IMR-90 (cell line): ENCODE measurements at regions not wholly inside any gene's neighbourhood (a gene's known extent, or its start where the extent isn't known, plus 50 kb on each side); places are given as distances from the start of the nearest gene placed in this dataset.

Experiments
- ATAC-seq: fragments of 200-7000 bp; cut with Tn5 transposase; 2 replicates; pipeline ENCODE4 v1.9.1; 2020; ENCODE audit warnings: low read depth, mild to moderate bottlenecking, moderate library complexity
- BruUV-seq: library from RNA; stranded (reverse); fragments of 400-500 nt; replicated peaks from 2 replicates; lab custom pipeline; 2021; lab: Mats Ljungman, UMichigan
- CTCF ChIA-PET: fragments of 300-600 bp; formaldehyde crosslinking; extraction: SDS; loops from one replicate; lab custom pipeline; 2021; ENCODE audit warnings: antibody characterized with exemption; lab: Yijun Ruan, JAX
- POLR2A ChIA-PET: fragments of 300-600 bp; sonication (Branson Sonifier 250); formaldehyde crosslinking; loops from one replicate; lab custom pipeline; 2022; ENCODE audit warnings: antibody characterized with exemption; ENCODE audit not compliant: unreplicated experiment; lab: Charles Lee
- DNase-seq: peaks from one replicate; pipeline ENCODE4 v3.0.0; 2013
- H2AFZ ChIP-seq: replicated peaks from 2 replicates; pipeline ENCODE3; 2013; ENCODE audit warnings: low read length, mild to moderate bottlenecking; ENCODE audit not compliant: poor library complexity
- H2AK5ac ChIP-seq: 2 replicates; pipeline ENCODE4 v1.6.1; 2013; ENCODE audit warnings: low read depth, low read length, inconsistent platforms
- H2AK9ac ChIP-seq: replicated peaks from 2 replicates; pipeline ENCODE3; 2013; ENCODE audit warnings: mild to moderate bottlenecking, low read depth, low read length, moderate library complexity; ENCODE audit not compliant: poor library complexity
- H2BK120ac ChIP-seq: 2 replicates; pipeline ENCODE4 v1.6.1; 2013; ENCODE audit warnings: low read depth, low read length, inconsistent platforms
- H2BK15ac ChIP-seq: 3 replicates; pipeline ENCODE4 v1.6.1; 2013; ENCODE audit warnings: low read depth, low read length, inconsistent platforms
- H2BK20ac ChIP-seq: 2 replicates; pipeline ENCODE4 v1.6.1; 2013; ENCODE audit warnings: low read depth, mild to moderate bottlenecking, inconsistent platforms, low read length, moderate library complexity
- H2BK5ac ChIP-seq: 2 replicates; pipeline ENCODE4 v1.6.1; 2013; ENCODE audit warnings: mild to moderate bottlenecking, low read depth, low read length, inconsistent platforms; ENCODE audit not compliant: poor library complexity, severe bottlenecking
- H3K14ac ChIP-seq: replicated peaks from 2 replicates; pipeline ENCODE4 v1.6.1; 2013; ENCODE audit warnings: low read depth, low read length, inconsistent platforms
- H3K18ac ChIP-seq: 2 replicates; pipeline ENCODE4 v1.6.1; 2013; ENCODE audit warnings: low read depth, low read length, control low read depth
- H3K23ac ChIP-seq: 2 replicates; pipeline ENCODE4 v1.6.1; 2013; ENCODE audit warnings: low read depth, low read length, inconsistent platforms
- H3K27ac ChIP-seq: 2 replicates; pipeline ENCODE4 v1.5.1; 2013; ENCODE audit warnings: mild to moderate bottlenecking, control low read depth, low read length; ENCODE audit not compliant: insufficient read depth
- H3K27me3 ChIP-seq: 2 replicates; pipeline ENCODE4 v1.6.1; 2013; ENCODE audit warnings: low read length; ENCODE audit not compliant: control insufficient read depth, insufficient read depth
- H3K36me3 ChIP-seq: 2 replicates; pipeline ENCODE4 v1.6.1; 2013; ENCODE audit warnings: low read length, mixed read lengths; ENCODE audit not compliant: control insufficient read depth, insufficient read depth
- H3K4ac ChIP-seq: 2 replicates; pipeline ENCODE4 v1.6.1; 2013; ENCODE audit warnings: low read depth, low read length, inconsistent platforms
- H3K4me1 ChIP-seq: 2 replicates; pipeline ENCODE4 v1.6.1; 2013; ENCODE audit warnings: low read length, mixed read lengths; ENCODE audit not compliant: control insufficient read depth, insufficient read depth
- H3K4me2 ChIP-seq: 2 replicates; pipeline ENCODE4 v1.6.1; 2013; ENCODE audit warnings: low read depth, mild to moderate bottlenecking, control low read depth, low read length, moderate library complexity
- H3K4me3 ChIP-seq: 2 replicates; pipeline ENCODE4 v1.5.1; 2013; ENCODE audit warnings: low read depth, mild to moderate bottlenecking, control low read depth, low read length, moderate library complexity; ENCODE audit not compliant: insufficient read depth
- H3K56ac ChIP-seq: 2 replicates; pipeline ENCODE4 v1.6.1; 2013; ENCODE audit warnings: low read length, inconsistent platforms; ENCODE audit not compliant: insufficient read depth; ENCODE audit errors: extremely low read depth
- H3K79me1 ChIP-seq, 2 experiments: 2 replicates each; pipeline ENCODE4 v1.6.1; 2013; ENCODE audit warnings: low read length in 2 of 2, inconsistent platforms in 1 of 2, low read depth in 1 of 2
- H3K9ac ChIP-seq: 2 replicates; pipeline ENCODE4 v1.6.1; 2013; ENCODE audit warnings: low read depth, low read length, control low read depth
- H3K9me1 ChIP-seq: 2 replicates; pipeline ENCODE4 v1.6.1; 2013; ENCODE audit warnings: low read length, inconsistent platforms; ENCODE audit not compliant: insufficient read depth
- H3K9me3 ChIP-seq: 2 replicates; pipeline ENCODE4 v1.6.1; 2013; ENCODE audit warnings: low read length; ENCODE audit not compliant: control insufficient read depth, insufficient read depth
- H4K20me1 ChIP-seq: 2 replicates; pipeline ENCODE4 v1.6.1; 2013; ENCODE audit warnings: low read length, inconsistent platforms; ENCODE audit not compliant: insufficient read depth
- H4K5ac ChIP-seq: 2 replicates; pipeline ENCODE4 v1.6.1; 2013; ENCODE audit warnings: mild to moderate bottlenecking, low read depth, low read length, control low read depth
- H4K8ac ChIP-seq, 2 experiments: 2 replicates each; pipeline ENCODE4 v1.6.1; 2013; ENCODE audit warnings: low read depth in 2 of 2, low read length in 2 of 2, control low read depth in 1 of 2, inconsistent platforms in 1 of 2
- H4K91ac ChIP-seq: 2 replicates; pipeline ENCODE4 v1.6.1; 2013; ENCODE audit warnings: low read depth, low read length, inconsistent platforms; ENCODE audit not compliant: insufficient read depth
- BHLHE40 ChIP-seq: fragments of 150-350 bp; IDR thresholded peaks from 2 replicates; pipeline ENCODE4 v1.6.1; 2016; ENCODE audit warnings: mild to moderate bottlenecking, low read depth, low read length
- CEBPB ChIP-seq: IDR thresholded peaks from 2 replicates; pipeline ENCODE4 v1.6.1; 2012; ENCODE audit warnings: low read depth, low read length, improper control_type of control experiment
- CHD1 ChIP-seq: IDR thresholded peaks from 2 replicates; pipeline ENCODE4 v1.6.1; 2012; ENCODE audit warnings: low read depth, low read length, improper control_type of control experiment
- CTCF ChIP-seq: conservative IDR thresholded peaks from 2 replicates; pipeline ENCODE4 v1.5.1; 2012; ENCODE audit warnings: mild to moderate bottlenecking, low read depth, low read length, improper control_type of control experiment
- ELK1 ChIP-seq: fragments of 150-350 bp; IDR thresholded peaks from 2 replicates; pipeline ENCODE4 v1.6.1; 2016; ENCODE audit warnings: low read depth, mild to moderate bottlenecking, low read length, moderate library complexity, borderline replicate concordance
- FOS ChIP-seq: fragments of 150-350 bp; IDR thresholded peaks from 2 replicates; pipeline ENCODE4 v1.6.1; 2016; ENCODE audit warnings: low read depth, low read length
- MAFK ChIP-seq: IDR thresholded peaks from 2 replicates; pipeline ENCODE4 v1.6.1; 2012; ENCODE audit warnings: low read depth, low read length, improper control_type of control experiment
- MAZ ChIP-seq: IDR thresholded peaks from 2 replicates; pipeline ENCODE4 v1.6.1; 2012; ENCODE audit warnings: low read depth, mild to moderate bottlenecking, low read length, improper control_type of control experiment, moderate library complexity, borderline replicate concordance
- MXI1 ChIP-seq: IDR thresholded peaks from 2 replicates; pipeline ENCODE4 v1.6.1; 2012; ENCODE audit warnings: low read depth, mild to moderate bottlenecking, low read length, moderate library complexity, borderline replicate concordance
- NFE2L2 ChIP-seq: fragments of 150-350 bp; IDR thresholded peaks from 2 replicates; pipeline ENCODE4 v1.6.1; 2016; ENCODE audit warnings: low read depth, mild to moderate bottlenecking, low read length
- POLR2A ChIP-seq: IDR thresholded peaks from 2 replicates; pipeline ENCODE4 v1.6.1; 2012; ENCODE audit warnings: mild to moderate bottlenecking, low read depth, low read length
- RAD21 ChIP-seq: IDR thresholded peaks from 2 replicates; pipeline ENCODE4 v1.6.1; 2012; ENCODE audit warnings: low read length, improper control_type of control experiment
- RCOR1 ChIP-seq: IDR thresholded peaks from 2 replicates; pipeline ENCODE4 v1.6.1; 2012; ENCODE audit warnings: mild to moderate bottlenecking, low read length, improper control_type of control experiment; ENCODE audit not compliant: insufficient replicate concordance
- RFX5 ChIP-seq: IDR thresholded peaks from 2 replicates; pipeline ENCODE4 v1.8.0; 2012; ENCODE audit warnings: low read depth, mild to moderate bottlenecking, low read length, moderate library complexity
- SMC3 ChIP-seq: fragments of 150-350 bp; IDR thresholded peaks from 2 replicates; pipeline ENCODE4 v1.6.1; 2016; ENCODE audit warnings: low read depth, mild to moderate bottlenecking, antibody characterized with exemption, low read length, moderate library complexity
- USF2 ChIP-seq: fragments of 150-350 bp; IDR thresholded peaks from 2 replicates; pipeline ENCODE4 v1.6.1; 2017; ENCODE audit warnings: mild to moderate bottlenecking, antibody characterized with exemption, low read length, low read depth
- WGBS, 2 experiments: methylation state at CpG; one replicate each; pipeline versions ENCODE4 v1.1.5 to v1.1.7; 2013; ENCODE audit warnings: missing lambda C conversion rate in 2 of 2; ENCODE audit not compliant: insufficient read length in 1 of 2; ENCODE audit errors: extremely low coverage in 2 of 2; 5-methylcytosine and 5-hydroxymethylcytosine counted together
- dilution Hi-C: fragments of 300-500 bp; cut with HindIII; formaldehyde crosslinking; loops from one replicate; pipeline ENCODE4 v1.14.3; 2018; ENCODE audit warnings: low sequenced_read_pairs; ENCODE audit not compliant: unreplicated experiment
- in situ Hi-C: fragments of 300-500 bp; cut with MboI; formaldehyde crosslinking; loops from 3 replicates; pipeline ENCODE4 v1.14.3; 2019; ENCODE audit warnings: low sequenced_read_pairs, inconsistent platforms, mixed read lengths
- intact Hi-C: fragments of 100-400 bp; cut with micrococcal nuclease; formaldehyde crosslinking; loops from 2 replicates; pipeline ENCODE4 v1.10.0; 2022

GRCh38 chr5:4366628-4367027, 771.0 kb downstream of the IRX1 start:
- Histone ChIP-seq H2BK120ac (no peak overlapping the region), H3K14ac (no peak overlapping the region), H3K9me3 (peaks cover 12% of the 10 kb centered on the region), H2AFZ (no peak overlapping the region), H3K27ac (no peak overlapping the region), H3K56ac (no peak overlapping the region), H4K8ac (no peak overlapping the region), H3K36me3 (no peaks in the 10 kb centered on the region), H2AK9ac (no peak overlapping the region), H3K18ac (no peak overlapping the region), H4K91ac (no peak overlapping the region), H4K20me1 (no peaks in the 10 kb centered on the region), H4K5ac (no peak overlapping the region), H2AK5ac (no peak overlapping the region), H3K4me1 (no peaks in the 10 kb centered on the region), H2BK5ac (no peak overlapping the region), H3K9me1 (no peaks in the 10 kb centered on the region), H3K4ac (no peak overlapping the region), H3K9ac (no peak overlapping the region), H3K79me1 (no peaks in the 10 kb centered on the region), H2BK20ac (no peak overlapping the region), H3K23ac (no peak overlapping the region), H2BK15ac (no peak overlapping the region), H3K4me2 (no peak overlapping the region), H3K4me3 (no peak overlapping the region), H3K27me3 (no peaks in the 10 kb centered on the region)
- ChIA-PET POLR2A (no interaction called here), CTCF (no interaction called here)
- BruUV-seq: no TSS peak
- ATAC-seq (no peak), DNase-seq (no peak)
- in situ Hi-C loops (no loop called here), dilution Hi-C loops (no loop called here), intact Hi-C loops (no loop called here)
- TF ChIP-seq MAFK (no peak), FOS (no peak), CHD1 (no peak), NFE2L2 (no peak), MAZ (no peak), ELK1 (no peak), BHLHE40 (no peak), RFX5 (no peak), USF2 (no peak), CTCF (no peak), POLR2A (no peak), SMC3 (no peak), MXI1 (no peak), CEBPB (no peak), RCOR1 (no peak), RAD21 (no peak)
- WGBS, 2 experiments: 27% methylated on average over 2 of the region's 5 CpGs; no CpG with 5 or more reads in 1 of the 2 experiments
